HG03520 (cell line): ENCODE measurements at regions not wholly inside any gene's neighbourhood (a gene's known extent, or its start where the extent isn't known, plus 50 kb on each side); places are given as distances from the start of the nearest gene placed in this dataset.
"Not testable (repeated sequence)": the region's sequence is repeated elsewhere in the genome, so short reads cannot be mapped to it uniquely, and the experiment has no call there.

ENCODE experiments used
- ATAC-seq: cut with Tn5 transposase; IDR thresholded peaks from one replicate; pipeline ENCODE4 v1.9.1; 2021; ENCODE audit warnings: mild to moderate bottlenecking, moderate library complexity; ENCODE audit not compliant: unreplicated experiment

DNA sequence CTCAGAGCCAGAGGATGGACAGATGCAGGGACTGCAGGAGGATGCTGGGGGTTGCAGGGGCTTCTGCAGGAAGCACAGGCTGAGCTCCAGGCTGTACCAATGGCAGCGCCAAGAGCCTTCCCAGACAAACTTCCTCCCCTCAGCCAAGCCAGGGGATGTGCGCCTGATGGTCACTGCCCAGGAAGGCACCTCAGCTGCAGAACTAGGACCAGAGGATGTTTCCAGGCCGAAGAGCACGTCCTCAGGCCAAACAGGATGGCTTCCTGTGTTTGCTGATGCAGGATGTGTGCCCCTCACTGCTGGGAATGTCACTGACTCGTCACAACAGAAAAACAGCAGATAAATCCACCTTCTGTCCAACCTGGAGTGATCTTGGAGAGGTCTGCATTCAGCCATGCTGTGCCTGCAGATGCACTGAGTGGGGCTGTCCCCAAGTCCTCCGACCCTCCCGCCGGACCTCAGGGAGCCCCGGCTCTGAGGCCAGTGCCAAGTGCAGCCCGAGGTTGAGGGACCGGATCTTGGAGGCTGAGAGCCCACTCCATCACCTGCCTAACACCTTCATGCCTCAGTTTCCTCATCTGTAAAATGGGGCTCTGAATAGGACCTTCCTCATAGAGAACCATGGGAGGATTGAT is 152.5 kb upstream of the CHST15 start:
- ATAC-seq, result no peak

DNA sequence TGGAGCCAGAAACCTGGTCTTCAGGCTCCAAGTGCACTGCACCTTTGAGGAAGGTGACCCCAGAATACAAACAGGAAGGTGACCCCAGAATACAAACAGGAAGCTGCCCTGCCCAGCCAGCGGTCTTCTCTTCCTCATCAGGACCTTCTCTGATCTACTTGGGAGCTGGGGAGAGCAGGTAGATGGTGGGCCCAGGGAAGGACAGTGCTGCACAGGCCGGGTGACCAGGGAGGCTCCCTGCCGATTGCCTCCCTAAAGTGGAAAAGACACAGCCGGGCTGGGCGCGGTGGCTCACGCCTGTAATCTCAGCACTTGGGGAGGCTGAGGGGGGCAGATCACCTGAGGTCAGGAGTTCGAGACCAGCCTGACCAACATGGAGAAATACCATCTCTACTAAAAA is 151.8 kb upstream of the CHST15 start:
- ATAC-seq, result no peak

DNA sequence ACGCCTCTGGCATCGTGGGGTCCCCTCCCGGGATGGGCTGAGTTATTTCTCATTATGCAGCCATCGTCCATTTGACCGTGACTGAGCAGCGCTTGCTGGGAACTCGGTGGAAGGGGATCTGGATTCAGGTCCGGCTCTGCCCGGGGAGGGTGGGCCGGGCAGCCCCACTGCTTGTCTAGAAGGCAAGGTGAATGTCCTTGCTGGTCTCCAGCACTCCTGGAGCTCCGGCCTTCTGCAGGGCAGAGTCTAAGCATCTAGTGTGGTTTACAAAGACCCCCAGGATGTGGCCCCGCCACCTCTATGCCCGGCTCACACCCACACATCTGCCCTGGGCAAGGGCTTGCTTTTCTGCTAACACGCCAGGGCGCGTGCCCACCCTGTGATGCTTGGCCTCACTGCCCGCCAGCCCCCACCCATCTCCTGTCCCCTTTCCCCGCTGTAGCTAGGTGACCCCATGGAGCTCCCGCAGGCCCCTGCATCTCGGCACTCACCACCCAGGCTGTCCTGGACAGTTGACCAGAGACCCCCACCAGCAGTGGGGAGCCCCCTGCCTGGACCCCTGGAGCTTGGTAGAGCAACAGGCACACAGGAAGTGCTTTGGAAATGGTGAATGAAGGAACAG is 151.0 kb upstream of the CHST15 start:
- ATAC-seq, result no peak

DNA sequence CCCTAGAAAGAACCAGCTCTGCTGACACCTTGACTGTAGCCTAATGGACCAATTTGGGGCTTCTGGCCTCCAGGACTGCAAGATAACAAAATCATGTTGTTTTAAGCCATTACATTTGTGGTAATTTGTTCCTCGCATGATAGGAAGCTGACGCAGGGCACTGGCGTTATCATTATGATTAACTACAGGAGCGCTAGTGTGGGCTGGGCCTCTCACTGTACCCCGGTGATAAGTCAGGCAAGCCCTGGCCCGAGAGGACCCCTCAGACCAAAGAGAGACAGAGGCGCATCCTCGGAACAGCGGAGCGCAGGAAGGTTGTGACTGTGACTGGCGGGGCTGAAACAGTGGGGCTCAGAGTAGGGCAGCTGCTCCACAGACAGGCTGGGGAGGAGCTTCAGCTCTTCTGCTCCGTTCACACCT is 150.3 kb upstream of the CHST15 start:
- ATAC-seq, result no peak

DNA sequence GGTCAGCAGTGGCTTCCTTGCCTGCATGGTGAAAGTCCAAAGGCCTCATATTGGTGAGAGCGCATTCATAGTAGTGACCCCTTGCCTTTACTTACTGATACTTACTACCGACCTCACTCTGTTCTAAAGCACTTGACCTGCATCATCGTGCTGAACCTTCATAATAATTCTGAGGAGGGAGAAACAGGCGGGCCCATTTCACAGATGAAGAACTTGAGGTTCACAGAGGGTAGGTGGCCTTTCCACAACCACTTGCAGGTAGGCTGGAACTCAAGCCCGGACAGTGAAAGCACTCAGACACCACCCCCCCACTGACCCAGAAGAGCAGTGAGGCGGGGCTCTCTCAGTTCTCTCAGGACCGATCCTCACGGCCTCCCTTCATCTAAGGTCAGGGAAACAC is 149.4 kb upstream of the CHST15 start:
- no peak for ATAC-seq

DNA sequence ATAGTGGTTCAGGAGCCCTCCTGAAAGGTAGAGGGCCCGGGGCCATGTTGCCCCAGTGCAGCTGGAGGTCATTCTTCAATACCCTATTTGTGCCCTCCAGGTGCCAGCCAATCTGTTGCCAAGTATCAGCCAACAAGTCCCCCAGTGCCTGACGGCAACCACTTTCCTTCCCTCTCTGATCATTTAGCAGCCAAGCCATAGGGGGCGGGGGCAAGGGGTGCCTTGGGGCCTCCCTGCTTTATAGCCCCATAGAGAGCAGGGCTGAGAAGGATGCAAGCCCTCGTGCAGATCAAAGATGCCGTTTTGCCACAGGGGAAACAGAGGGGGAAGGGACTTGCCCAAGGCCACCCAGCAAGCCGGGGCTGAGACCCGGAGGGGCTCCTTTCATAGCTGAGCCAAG is 149.0 kb upstream of the CHST15 start:
- no peak for ATAC-seq

DNA sequence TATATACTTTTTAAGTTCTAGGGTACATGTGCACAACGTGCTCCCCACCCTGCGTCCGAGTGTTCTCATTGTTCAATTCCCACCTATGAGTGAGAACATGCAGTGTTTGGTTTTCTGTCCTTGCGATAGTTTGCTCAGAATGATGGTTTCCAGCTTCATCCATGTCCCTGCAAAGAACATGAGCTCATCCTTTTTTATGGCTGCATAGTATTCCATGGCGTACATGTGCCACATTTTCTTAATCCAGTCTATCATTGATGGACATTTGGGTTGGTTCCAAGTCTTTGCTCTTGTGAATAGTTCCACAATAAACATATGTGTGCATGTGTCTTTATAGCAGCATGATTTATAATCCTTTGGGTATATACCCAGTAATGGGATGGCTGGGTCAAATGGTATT is 148.1 kb upstream of the CHST15 start:
- not testable (repeated sequence) for ATAC-seq

DNA sequence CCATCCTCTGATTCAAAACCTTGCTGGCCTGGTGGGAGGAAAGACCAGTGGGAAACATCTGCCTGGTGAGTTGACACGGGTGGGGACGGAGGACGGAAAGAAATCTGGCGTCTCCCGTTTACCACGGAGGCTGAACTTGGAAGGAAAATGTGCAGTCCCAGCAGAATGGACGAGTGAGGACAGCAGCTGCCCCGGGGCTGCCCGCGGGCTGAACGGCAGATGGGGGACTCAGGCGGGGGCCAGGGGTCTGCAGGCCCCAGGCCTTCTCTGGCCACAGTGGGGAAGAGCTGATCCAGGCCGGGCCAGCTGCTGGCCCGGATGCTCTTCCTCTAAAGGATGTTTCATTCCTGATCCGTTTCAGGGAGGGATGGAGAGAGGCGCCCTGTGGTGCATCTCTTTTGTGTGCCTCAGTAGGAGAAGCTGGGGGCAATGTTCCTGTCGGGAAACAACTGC is 147.5 kb upstream of the CHST15 start:
- no peak for ATAC-seq

DNA sequence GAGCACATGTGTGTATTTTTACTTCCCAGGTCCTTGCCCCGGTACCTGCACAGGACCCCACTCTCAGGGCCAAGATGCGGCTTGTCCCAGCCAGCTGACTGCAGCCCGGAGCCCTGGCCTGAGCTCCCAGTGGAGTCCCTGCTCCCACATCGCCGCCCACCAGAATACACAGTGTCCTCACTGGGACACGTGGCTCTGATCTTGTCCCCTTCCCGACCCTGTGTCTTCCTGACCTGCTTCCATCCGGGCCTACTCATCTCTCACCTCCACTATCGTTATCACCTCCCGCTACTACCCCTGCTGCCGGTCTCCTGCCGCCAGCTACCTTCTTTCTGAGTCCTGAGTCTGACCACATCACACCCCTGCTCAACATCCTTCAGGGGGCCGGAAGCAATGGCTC is 146.3 kb upstream of the CHST15 start:
- ATAC-seq, result no peak

DNA sequence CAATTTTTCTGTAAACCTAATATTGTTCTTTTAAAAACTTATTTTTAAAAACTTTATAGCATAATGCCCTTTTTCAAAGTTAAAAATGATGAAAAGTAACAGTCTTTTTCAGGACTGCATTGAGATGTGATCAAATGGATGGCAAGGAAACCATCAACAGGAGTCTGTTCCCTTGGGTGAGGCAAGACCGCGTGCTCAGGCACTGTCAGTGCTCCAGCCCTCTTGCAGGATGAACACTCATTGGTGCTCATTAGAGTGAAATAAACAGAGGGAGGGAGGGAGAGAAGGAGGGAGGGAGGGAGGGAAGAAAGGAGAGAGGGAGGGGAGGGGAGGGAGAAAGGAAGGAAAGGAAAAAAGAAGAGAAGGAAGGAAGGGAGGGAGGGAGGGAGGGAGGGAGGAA is 145.7 kb upstream of the CHST15 start:
- ATAC-seq, result no peak

DNA sequence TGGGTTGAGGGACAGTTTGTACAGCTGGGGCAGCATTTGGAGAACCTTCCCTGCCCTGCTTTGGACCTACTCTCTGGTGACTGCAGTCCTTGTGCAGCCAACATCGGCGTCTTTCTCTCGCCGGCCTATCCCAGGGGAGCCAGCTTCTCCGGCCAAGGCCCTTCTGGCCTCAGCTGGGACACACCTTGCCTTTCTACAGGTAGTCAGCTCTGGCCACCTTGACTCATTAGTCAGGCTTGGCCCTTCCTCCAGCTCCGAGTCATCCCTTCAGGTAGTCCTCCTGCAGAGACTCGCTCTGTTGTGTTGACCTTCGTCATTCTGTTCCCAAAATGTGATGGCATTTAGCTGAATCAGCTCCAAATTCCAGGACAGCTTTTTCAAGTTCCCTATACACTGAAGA is 145.0 kb upstream of the CHST15 start:
- no peak for ATAC-seq

DNA sequence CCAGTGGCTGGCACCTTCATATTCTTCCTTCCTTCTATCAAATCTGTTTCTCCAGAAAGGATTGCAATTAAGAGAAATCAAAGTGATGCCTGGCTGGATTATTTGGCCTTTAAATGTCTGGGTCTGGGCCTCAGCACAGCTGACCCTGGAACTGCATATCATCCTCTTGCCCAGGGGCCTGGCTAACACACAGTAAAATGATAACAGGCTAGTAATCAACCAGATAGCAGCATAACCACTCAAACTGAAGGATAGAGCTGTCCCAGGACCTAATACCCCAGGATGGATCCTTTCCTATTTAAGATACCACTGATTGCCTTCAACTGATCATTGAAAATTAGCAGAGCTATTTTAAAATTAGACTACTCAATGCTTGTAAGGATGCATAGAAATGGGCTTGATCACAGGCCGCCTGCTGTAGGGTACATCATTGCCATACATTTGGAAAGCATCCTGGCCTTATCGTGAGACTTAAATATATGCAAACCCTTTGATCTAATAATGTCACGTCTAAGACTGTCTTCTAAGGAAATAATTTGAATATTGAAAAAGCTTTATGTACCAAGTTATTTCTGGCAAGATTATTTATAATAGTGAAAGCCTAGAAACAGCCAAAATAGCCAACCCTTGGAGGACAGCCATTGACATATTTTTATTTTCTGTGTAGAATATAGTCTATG is 144.0 kb upstream of the CHST15 start:
- no peak for ATAC-seq

DNA sequence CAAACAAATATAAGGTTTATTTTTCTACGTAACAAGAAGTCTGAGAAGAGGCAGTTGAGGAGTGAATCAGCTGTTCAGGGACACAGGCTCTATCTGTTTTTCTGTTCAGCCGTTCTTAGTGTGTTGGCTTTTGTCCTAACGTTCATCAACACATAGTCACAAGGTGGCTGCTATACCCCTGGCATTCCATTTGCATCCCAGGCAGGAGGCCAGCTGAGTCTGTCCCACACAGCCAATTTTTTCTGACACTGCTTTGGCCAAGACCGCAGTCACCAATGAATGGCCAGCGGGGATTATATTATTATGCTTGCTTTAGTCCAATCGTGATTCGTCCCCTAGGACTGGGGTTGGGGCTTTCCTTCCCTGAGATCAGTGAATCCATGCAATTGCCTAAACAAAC is 143.4 kb upstream of the CHST15 start:
- no peak for ATAC-seq

DNA sequence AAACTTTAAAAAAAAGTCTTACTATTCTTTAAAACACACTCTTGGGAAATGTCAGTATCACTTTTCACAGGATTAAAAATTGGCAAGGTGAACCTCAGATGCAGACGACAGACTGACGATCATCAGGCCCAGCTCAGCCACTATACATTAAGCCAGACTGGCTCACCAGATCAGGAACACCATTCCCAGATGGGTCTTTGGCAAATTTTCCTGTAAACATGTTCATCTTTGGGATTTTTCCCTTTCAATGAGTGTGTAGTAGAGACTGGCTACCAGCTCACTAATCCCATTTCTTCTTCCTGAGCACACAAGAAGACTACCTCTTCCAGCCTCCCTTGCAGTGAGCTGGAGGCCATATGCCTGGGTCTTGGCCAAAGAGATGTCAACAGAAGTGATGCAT is 142.7 kb upstream of the CHST15 start:
- no peak for ATAC-seq

DNA sequence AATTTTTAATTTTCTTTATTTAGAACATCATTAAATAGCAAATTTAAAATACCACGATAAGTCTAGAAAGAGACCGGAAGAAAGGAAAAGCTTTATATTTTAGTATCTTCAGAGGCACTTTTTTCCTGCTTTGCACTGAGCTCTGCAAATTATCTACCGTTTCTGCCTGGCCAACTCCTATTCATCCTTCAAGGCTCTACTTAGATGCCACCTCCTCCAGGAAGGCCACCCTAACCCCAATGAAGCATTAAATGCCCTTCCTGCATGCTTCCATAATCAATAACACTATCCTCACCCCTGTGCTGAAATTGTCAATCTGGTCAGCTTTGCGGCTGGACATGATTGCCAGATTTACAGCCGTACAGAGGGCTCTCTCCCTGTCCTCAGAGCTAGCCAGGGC is 141.8 kb upstream of the CHST15 start:
- no peak for ATAC-seq

DNA sequence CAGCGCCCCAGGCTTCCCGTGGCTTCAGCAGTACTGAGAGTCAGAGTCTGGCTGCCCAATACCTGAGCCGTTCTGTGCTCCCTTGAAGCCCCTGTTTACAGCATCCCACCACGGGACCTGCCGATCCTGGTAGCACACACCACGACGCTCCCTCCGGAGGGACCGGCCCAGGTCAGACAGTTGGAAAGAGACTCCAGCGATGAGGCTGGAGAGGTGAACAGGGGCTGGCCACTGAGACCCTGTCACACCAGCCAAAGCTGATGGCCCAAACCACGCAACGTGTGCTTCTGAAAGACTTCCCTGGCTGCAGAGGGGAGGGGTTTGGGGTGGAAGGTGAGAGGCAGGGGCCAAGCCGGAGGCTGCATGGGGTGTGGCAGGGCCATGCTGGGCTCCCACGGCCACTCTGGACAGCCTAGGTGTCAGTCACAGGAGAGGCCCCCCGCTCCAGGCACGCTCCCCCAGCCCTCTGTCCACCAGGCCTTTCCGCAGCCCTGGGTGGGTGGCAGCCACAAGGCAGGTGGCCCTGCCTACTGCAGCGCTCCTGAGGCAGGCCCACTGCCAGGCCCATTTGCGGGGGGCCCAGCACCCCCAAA is 140.2 kb upstream of the CHST15 start:
- ATAC-seq, result no peak

DNA sequence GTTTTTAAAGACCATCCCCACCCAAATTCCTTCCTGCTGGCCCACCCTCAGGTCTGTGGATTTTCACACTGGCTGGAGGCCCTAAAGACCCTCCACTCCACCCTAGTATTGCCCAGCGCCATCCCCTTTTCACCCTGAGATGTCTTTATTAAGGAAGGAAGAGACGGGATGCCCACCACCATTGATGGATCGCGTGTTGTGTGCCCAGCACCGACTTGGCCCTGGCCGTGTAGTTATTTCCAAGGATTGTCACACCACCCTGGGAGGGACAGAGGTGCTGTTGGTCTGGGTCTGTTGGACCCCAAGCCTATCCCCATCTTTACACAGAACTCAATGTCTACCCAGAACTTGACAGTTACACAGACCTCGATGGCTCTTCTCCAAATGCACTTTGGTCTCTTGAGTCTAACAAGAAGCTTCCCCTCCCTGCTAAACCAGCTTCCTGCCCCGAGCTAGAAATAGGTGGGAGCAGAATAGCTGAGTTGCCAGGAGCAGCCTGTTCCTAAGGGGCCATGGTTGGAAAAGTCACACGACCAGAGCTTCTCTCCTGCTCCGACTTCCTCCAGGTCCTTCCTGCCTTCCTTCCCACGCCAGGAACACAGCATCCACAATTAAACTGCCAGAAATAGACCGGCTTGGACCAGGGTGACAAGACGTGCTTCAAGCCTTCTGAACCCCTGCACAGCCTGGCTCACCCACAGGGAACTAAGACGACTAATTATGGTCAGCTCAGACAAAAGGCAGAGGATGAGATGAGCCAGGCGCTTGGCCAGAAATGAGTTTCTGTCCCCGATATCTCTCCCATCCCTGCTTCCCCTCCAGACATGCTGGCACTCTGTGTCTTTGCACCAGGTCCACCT is 139.5 kb upstream of the CHST15 start:
- ATAC-seq, result no peak

DNA sequence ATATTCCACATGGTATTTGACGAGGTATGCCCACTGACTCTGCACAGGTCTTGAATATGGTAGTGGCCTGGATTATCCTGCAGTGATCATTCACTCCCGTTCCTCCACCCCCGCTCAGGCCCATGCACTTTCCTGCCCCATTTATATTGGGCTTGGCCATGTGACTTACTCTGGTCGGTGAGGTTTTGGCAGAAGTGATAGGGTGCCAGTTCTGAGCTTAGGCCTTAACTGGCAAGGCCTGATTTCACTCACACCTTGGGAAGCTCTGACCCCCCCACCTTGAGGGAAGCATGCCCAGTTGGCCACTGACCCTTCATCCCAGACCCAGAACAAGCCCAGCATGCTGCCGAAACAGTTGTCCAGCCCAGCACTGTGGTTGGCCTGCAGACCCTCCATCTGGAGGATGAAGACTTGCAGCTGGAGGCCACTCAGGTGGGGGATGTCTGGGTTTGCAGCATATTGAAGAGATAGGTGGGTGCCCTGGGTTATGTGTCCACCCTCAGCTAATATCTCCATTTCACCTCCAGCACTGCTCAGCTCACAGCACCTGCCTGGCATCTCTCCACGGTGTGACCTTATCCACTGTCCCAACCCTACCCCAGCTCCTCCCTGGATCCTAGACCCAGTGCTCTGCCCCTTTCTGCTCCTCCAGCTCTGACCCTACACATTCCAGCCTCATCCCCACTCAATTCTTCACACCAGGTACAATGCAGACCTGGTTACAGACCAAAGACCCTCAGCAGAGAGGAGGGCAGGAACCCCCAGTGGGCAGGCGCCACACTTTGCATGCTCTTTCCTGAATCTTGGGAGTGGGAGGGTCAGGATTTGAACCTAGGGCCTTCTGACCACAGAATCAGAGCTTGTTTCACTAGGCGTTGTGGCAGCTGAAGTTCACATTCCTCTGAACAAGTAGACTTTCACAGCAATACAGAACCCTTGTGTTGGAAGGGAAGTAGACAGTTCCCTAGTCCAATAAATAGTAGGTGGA is 138.1 kb upstream of the CHST15 start:
- no peak for ATAC-seq

DNA sequence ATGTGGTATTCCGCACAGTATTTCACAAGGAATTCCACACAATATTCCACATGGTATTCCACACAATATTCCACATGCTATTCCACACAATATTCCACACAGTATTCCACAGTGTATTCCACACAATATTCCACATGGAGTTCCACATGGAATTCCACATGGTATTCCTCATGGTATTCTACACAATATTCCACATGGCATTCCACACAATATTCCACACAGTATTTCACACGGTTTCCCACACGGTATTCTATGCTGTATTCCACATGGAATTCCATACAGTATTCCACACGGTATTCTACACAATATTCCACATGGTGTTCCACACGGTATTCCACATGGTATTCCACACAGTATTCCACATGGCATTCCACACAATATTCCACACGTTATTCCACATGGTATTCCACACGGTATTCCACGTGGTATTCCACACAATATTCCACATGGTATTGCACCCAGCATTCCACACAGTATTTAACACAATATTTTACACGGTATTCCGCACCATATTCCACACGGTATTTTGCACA is 137.3 kb upstream of the CHST15 start:
- ATAC-seq, result no peak
